Heart left ventricle (tissue), 16 donors: ENCODE measurements at regions not wholly inside any gene's neighbourhood (a gene's known extent, or its start where the extent isn't known, plus 50 kb on each side); places are given as distances from the start of the nearest gene placed in this dataset.

ENCODE experiments used
- ATAC-seq, 4 donors: fragments of 200-7000 bp; cut with Tn5 transposase; one replicate each; pipeline ENCODE4 v1.9.1; 2020 to 2022; ENCODE audit warnings: moderate library complexity in 4 of 4, mild to moderate bottlenecking in 3 of 4, moderate number of reproducible peaks in 1 of 4
- DNase-seq, 5 donors: peaks; one replicate each; pipeline ENCODE4 v3.0.0-alpha.2; 2020
- H3K27ac ChIP-seq, 12 donors: fragments of 200-600 bp; sonication (generic) in 4 of 12; one replicate each; pipeline versions ENCODE4 v1.5.0 to v1.8.0; 2016 to 2022; ENCODE audit warnings: mild to moderate bottlenecking in 2 of 12
- H3K27me3 ChIP-seq, 9 donors: fragments of 200-600 bp; sonication (generic) in 2 of 9; one replicate each; pipeline versions ENCODE4 v1.5.1 to v1.8.0; 2016 to 2022; ENCODE audit warnings: mild to moderate bottlenecking in 3 of 9
- H3K36me3 ChIP-seq, 9 donors: fragments of 200-600 bp; sonication (generic) in 2 of 9; one replicate each; pipeline versions ENCODE4 v1.5.0 to v1.8.0; 2018 to 2022; ENCODE audit warnings: mild to moderate bottlenecking in 2 of 9
- H3K4me1 ChIP-seq, 12 donors: fragments of 200-600 bp; sonication (generic) in 4 of 12; one replicate each; pipeline versions ENCODE4 v1.5.0 to v1.8.0; 2016 to 2022; ENCODE audit warnings: mild to moderate bottlenecking in 3 of 12
- H3K4me3 ChIP-seq, 12 donors: fragments of 200-600 bp; sonication (generic) in 4 of 12; one replicate each; pipeline versions ENCODE4 v1.5.0 to v1.8.0; 2017 to 2022; ENCODE audit warnings: mild to moderate bottlenecking in 9 of 12, moderate library complexity in 4 of 12
- H3K9me3 ChIP-seq, 12 donors: fragments of 200-600 bp; sonication (generic) in 4 of 12; one replicate each; pipeline versions ENCODE4 v1.5.0 to v1.8.0; 2016 to 2022; ENCODE audit warnings: mild to moderate bottlenecking in 1 of 12
- POLR2A ChIP-seq, 2 donors: fragments of 450-650 bp; IDR thresholded peaks; one replicate each; pipeline ENCODE4 v1.6.1; 2017; ENCODE audit warnings: antibody characterized with exemption in 2 of 2, mild to moderate bottlenecking in 2 of 2, moderate library complexity in 2 of 2
- WGBS, 4 donors: extraction: QIAGEN DNeasy Blood & Tissue Kit in 2 of 4; methylation state at CpG; one replicate each; pipeline versions ENCODE4 v1.1.5 to v1.1.7; 2013 to 2018; 5-methylcytosine and 5-hydroxymethylcytosine counted together
- intact Hi-C, 10 donors: fragments of 100-400 bp; cut with DNase I; formaldehyde crosslinking; loops; one replicate each; pipeline versions ENCODE4 v1.11.1 to v1.14.2; 2022
- TF ChIP-seq, protein P1 (sequence below), 12 donors: fragments of 200-600 bp; sonication (generic) in 4 of 12; IDR thresholded peaks; one replicate each; pipeline versions ENCODE4 v1.5.0 to v1.8.0; 2018 to 2022; ENCODE audit warnings: antibody characterized with exemption in 12 of 12, mild to moderate bottlenecking in 5 of 12
- donor health status: ischemic (EF 13 %, LVEDD 7.1; RV severe dilation, severe dysfunction).
- donor health status: healthy with polysubstance abuse.
- donor health status: DM: no; HTN: yes; CAD: no.
- donor health status: DM: no; HTN: no; CAD: no.
- donor health status: ischemic (EF 25% LVEDD 6.9; RV normal size, moderate dysfunction).
- donor health status: ischemic (EF 25% LVEDD 5.7; RV mildly dilated, moderate dysfunction).
- donor health status: healthy.
- donor health status: DM: yes; HTN: yes; CAD: no.
- donor health status: ischemic (EF 35%, LVEDD 5.7; RV mildly dilated, moderate dysfunction).
- donor health status: nonischemic (EF 11% LVEDD 7.7; RV severe dilation, severe dysfunction).
- donor health status: DM: yes; HTN: yes; CAD: no.
- donor health status: PGD.
- donor health status: ischemic (EF 29% LVEDD 5.4; RV normal size, mild dysfunction).
- donor health status: nonischemic (EF 23%, LVEDD 6.1; RV moderate dilation, normal function).

DNA sequence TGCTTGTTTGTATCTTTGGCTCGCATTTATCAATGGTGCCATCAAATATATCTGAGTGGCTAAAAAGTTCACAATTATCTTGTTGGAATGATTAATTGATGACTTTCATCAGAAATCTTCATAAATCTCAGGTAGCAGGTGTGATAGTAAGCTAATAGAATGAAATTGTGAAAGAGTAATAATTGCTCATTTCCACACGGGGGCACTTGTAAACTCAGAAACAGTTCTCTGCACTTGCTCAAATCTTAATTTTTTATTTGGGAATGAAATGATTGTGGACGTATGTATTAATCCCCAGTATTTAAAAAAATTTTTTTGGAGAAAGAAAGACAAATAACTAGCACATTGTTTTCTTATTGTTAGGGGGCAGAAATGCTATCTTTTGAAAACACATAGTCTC lies 132.8 kb downstream of the DTHD1 start:
- no peak for TF ChIP-seq POLR2A (IDR thresholded peaks at IDR 0.05)
- TF ChIP-seq, protein P1, sequence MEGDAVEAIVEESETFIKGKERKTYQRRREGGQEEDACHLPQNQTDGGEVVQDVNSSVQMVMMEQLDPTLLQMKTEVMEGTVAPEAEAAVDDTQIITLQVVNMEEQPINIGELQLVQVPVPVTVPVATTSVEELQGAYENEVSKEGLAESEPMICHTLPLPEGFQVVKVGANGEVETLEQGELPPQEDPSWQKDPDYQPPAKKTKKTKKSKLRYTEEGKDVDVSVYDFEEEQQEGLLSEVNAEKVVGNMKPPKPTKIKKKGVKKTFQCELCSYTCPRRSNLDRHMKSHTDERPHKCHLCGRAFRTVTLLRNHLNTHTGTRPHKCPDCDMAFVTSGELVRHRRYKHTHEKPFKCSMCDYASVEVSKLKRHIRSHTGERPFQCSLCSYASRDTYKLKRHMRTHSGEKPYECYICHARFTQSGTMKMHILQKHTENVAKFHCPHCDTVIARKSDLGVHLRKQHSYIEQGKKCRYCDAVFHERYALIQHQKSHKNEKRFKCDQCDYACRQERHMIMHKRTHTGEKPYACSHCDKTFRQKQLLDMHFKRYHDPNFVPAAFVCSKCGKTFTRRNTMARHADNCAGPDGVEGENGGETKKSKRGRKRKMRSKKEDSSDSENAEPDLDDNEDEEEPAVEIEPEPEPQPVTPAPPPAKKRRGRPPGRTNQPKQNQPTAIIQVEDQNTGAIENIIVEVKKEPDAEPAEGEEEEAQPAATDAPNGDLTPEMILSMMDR (IDR thresholded peaks at IDR 0.05) = peak in 5 of 12 donors; percentile 8 to 33 (median 30)
- peaks cover 0 to 10% (median 0%) of the 10 kb centered on the region in 9 donors for H3K27me3 ChIP-seq
- H3K4me1 ChIP-seq = no peaks in the 10 kb centered on the region
- H3K9me3 ChIP-seq = no peaks in the 10 kb centered on the region
- H3K27ac ChIP-seq = no peak overlapping the region
- intact Hi-C loops = loop anchor here in 1 of 10 donors (10.0 kb wide), 1 partner anchor 971 kb away; no protein-coding TSS in a partner anchor
- H3K4me3 ChIP-seq = no peak overlapping the region
- DNase-seq (no peak), ATAC-seq (no peak)
- H3K36me3 ChIP-seq = no peaks in the 10 kb centered on the region
- WGBS, 4 donors = 28 to 55% (median 32%) methylated on average over 3 of the region's 3 CpGs

DNA sequence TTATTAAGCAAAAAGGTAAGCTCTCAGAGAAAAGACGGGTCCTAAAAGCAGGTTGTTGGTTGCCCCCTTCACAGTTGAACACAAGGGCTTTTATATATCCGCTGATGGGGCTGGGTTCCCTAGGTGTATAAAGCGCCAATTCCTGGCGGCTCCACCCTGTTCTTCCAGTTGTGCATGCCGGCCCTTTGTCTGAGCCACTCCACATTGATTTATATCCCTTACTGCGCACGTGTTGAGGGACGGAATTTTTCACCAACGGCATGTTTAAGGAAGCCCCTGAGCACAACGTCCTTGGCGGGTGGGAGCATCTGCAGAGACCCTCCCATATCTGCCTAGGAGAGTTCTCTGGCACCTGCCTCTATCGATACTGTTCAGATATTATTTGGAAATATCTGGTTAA lies 135.7 kb downstream of the DTHD1 start:
- H3K27ac ChIP-seq = no peak overlapping the region
- H3K9me3 ChIP-seq = no peaks in the 10 kb centered on the region
- H3K4me1 ChIP-seq = no peaks in the 10 kb centered on the region
- DNase-seq (no peak), ATAC-seq (no peak)
- H3K27me3 ChIP-seq = peaks cover 0 to 10% (median 0%) of the 10 kb centered on the region in 9 donors
- WGBS, 4 donors = 85 to 90% (median 88%) methylated on average over 12 of the region's 12 CpGs
- H3K4me3 ChIP-seq = no peak overlapping the region
- no peaks in the 10 kb centered on the region for H3K36me3 ChIP-seq
- TF ChIP-seq, protein P1 (IDR thresholded peaks at IDR 0.05) = no peak
- no peak for TF ChIP-seq POLR2A (IDR thresholded peaks at IDR 0.05)
- intact Hi-C loops = loop anchor here in 1 of 10 donors (10.0 kb wide), 1 partner anchor 968 kb away; no protein-coding TSS in a partner anchor

DNA sequence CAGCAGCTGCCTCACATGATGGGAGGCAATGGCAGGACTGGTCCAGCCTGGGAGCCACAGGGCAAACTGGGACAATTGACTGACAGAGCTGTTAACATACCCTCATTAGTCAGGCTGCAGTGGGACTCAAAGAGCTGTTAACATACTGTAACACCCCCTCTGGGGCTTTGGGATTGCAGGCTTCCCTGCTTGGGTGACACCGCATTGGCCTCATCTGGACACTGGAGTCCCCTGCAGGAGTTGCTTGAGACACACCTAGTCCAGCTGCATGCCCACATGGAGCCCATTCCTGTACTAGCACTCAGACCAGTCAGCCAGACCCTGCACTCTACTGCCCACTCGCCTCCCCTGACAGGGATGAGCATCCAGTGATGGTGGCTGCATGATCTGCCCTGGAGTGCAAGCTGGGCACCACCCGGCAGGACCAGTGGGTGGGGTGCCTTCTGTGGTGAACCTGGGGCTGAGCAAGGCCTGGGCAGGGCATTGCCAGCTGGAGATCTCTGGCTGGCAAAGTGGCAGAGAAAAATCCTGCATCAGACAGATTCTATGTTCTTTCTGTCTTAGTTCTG lies 138.8 kb downstream of the DTHD1 start:
- no peaks in the 10 kb centered on the region for H3K4me1 ChIP-seq
- no peak overlapping the region for H3K27ac ChIP-seq
- intact Hi-C loops = no loop called here
- H3K9me3 ChIP-seq = no peaks in the 10 kb centered on the region
- H3K4me3 ChIP-seq = no peak overlapping the region
- no peaks in the 10 kb centered on the region for H3K36me3 ChIP-seq
- ATAC-seq = no peak
- TF ChIP-seq, protein P1 (IDR thresholded peaks at IDR 0.05) = no peak
- H3K27me3 ChIP-seq = peaks cover 0 to 10% (median 0%) of the 10 kb centered on the region in 9 donors
- peak in 1 of 5 donors; percentile 56 for DNase-seq
- 86 to 91% (median 88%) methylated on average over 3 of the region's 3 CpGs for WGBS, 4 donors

DNA sequence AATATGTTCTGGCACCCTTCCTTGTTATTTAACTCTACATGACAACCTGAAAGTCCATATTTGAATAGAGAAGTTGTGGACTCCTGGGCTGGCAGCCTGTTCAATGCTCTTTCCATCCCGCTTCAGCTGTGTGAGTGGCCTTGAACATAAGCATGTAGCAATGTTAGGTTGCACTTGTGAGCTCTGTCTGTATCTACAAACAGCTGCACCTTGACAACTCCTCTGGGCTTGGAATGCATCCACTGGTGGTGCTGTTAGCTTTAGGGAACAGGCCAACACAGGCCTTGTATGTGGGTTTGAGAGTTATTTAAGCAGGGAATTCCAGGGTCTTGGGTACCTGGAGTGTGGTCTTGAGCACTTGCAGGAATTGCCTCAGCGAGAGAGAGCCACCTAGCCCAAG lies 141.2 kb downstream of the DTHD1 start:
- WGBS, 4 donors = 90 to 96% (median 91%) methylated on average over 2 of the region's 2 CpGs
- Histone ChIP-seq H3K4me3 (no peak overlapping the region), H3K9me3 (no peaks in the 10 kb centered on the region), H3K4me1 (no peaks in the 10 kb centered on the region), H3K27me3 (peaks cover 0 to 7% (median 0%) of the 10 kb centered on the region in 9 donors), H3K36me3 (no peaks in the 10 kb centered on the region), H3K27ac (no peak overlapping the region)
- intact Hi-C loops = no loop called here
- ATAC-seq = no peak
- TF ChIP-seq POLR2A (IDR thresholded peaks at IDR 0.05) = no peak
- TF ChIP-seq, protein P1 (IDR thresholded peaks at IDR 0.05) = no peak
- DNase-seq = no peak
